ENCODE measurements at regions not wholly inside any gene's neighbourhood (a gene's known extent, or its start where the extent isn't known, plus 50 kb on each side); places are given as distances from the start of the nearest gene placed in this dataset.

DNA sequence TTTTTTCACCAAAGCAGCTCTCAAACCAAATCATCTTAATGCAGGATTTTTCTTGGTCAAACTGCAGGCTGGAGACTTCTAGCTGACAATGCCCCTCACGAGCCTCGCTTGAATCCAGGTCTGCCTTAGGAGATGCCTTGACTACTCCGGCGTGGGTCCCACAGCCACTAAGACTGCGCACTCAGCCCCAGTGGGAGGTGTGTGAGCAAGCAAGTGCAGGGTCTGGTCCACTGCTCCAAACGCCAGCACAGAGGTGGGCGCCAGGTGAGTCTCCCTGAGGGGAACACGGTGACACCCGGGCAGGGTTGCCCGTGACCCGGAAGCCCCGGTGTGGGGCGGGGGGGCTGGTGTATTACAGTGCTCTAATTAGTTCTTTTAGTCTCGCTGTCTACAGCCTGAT lies 838.3 kb downstream of the NLGN4X start:
- TF ChIP-seq POLR2A (IDR thresholded peaks at IDR 0.05; ENCODE audit: low read length): no peak
- no peak for TF ChIP-seq GATA1 (IDR thresholded peaks at IDR 0.05; ENCODE audit: low read depth, low read length)

Measured in erythroblast (primary cell).